ENCODE measurements at regions not wholly inside any gene's neighbourhood (a gene's known extent, or its start where the extent isn't known, plus 50 kb on each side); places are given as distances from the start of the nearest gene placed in this dataset.

DNA sequence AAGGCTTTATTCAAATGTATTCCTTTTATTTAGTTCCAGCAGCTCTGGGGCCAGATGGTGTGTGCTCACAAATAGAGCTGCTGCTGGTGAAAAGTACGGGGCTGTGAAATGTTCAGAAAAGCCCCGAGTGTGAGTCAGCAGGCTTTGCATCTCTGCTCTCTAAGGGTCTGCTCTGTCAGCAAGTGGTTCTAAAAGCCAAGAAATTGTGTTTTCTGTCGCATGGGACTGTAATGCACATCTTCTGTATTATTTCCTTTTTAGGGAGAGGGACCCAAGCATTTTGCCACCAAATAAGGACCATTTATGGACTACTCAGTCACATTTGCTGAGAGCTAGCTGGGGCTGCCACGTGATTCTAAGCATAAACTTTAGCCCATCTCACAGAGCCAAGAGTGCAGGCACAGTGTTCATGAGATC is 82.9 kb upstream of the NHS start:
- no peak for TF ChIP-seq REST (IDR thresholded peaks at IDR 0.05; ENCODE audit: borderline replicate concordance)
- no peak for TF ChIP-seq EZH2 (IDR thresholded peaks at IDR 0.05; ENCODE audit: borderline replicate concordance, insufficient read depth, low read length, poor library complexity, severe bottlenecking)
- TF ChIP-seq TAF1 (IDR thresholded peaks at IDR 0.05; ENCODE audit: low read depth): no peak
- no peak for TF ChIP-seq EP300 (conservative IDR thresholded peaks at IDR 0.05; ENCODE audit: poor library complexity, severe bottlenecking)
- no peak for TF ChIP-seq SMC3 (conservative IDR thresholded peaks at IDR 0.05; ENCODE audit: poor library complexity)
- no peak for TF ChIP-seq MXI1 (conservative IDR thresholded peaks at IDR 0.05; ENCODE audit: poor library complexity, severe bottlenecking)
- TF ChIP-seq CTCF (IDR thresholded peaks at IDR 0.05; ENCODE audit: poor library complexity, severe bottlenecking): no peak
- no peak for TF ChIP-seq RAD21 (conservative IDR thresholded peaks at IDR 0.05)
- TF ChIP-seq POLR2AphosphoS5 (IDR thresholded peaks at IDR 0.05): no peak
- Histone ChIP-seq H4K20me1 (ENCODE audit: insufficient read depth) (no peaks in the 10 kb centered on the region), H3K36me3 (ENCODE audit: insufficient read depth, low read length) (no peaks in the 10 kb centered on the region), H2AFZ (ENCODE audit: low read depth, low read length) (no peak overlapping the region), H3K4me3 (ENCODE audit: low read length) (no peak overlapping the region), H3K9me2 (ENCODE audit: insufficient read depth, low read length) (no peaks in the 10 kb centered on the region), H3K79me2 (replicated peaks; ENCODE audit: insufficient read depth, low read length) (no peaks in the 10 kb centered on the region), H3K27ac (ENCODE audit: low read length) (no peak overlapping the region), H3F3A (ENCODE audit: insufficient read depth, low read length, poor library complexity, severe bottlenecking) (no peaks in the 10 kb centered on the region), H3K9ac (ENCODE audit: low read length) (no peak overlapping the region), H3K27me3 (ENCODE audit: insufficient read depth, low read depth, low read length) (no peaks in the 10 kb centered on the region), H3K9me3 (ENCODE audit: low read length) (no peaks in the 10 kb centered on the region), H3K4me2 (ENCODE audit: low read length) (no peak overlapping the region)

- no peak overlapping the region for H2AFZ ChIP-seq (ENCODE audit: low read depth, low read length)
- H3K27me3 ChIP-seq (ENCODE audit: insufficient read depth, low read depth, low read length): no peaks in the 10 kb centered on the region
- no peak overlapping the region for H3K27ac ChIP-seq (ENCODE audit: low read length)
- H4K20me1 ChIP-seq (ENCODE audit: insufficient read depth): no peaks in the 10 kb centered on the region
- H3K9me2 ChIP-seq (ENCODE audit: insufficient read depth, low read length): no peaks in the 10 kb centered on the region
- H3K36me3 ChIP-seq (ENCODE audit: insufficient read depth, low read length): no peaks in the 10 kb centered on the region
- H3K4me3 ChIP-seq (ENCODE audit: low read length): no peak overlapping the region
- no peak overlapping the region for H3K4me2 ChIP-seq (ENCODE audit: low read length)
- no peaks in the 10 kb centered on the region for H3K9me3 ChIP-seq (ENCODE audit: low read length)
- H3K79me2 ChIP-seq (replicated peaks; ENCODE audit: insufficient read depth, low read length): no peaks in the 10 kb centered on the region
- H3F3A ChIP-seq (ENCODE audit: insufficient read depth, low read length, poor library complexity, severe bottlenecking): no peaks in the 10 kb centered on the region
- TF ChIP-seq TAF1 (IDR thresholded peaks at IDR 0.05; ENCODE audit: low read depth) (no peak), CTCF (IDR thresholded peaks at IDR 0.05; ENCODE audit: poor library complexity, severe bottlenecking) (no peak), REST (IDR thresholded peaks at IDR 0.05; ENCODE audit: borderline replicate concordance) (no peak), RAD21 (conservative IDR thresholded peaks at IDR 0.05) (no peak), EZH2 (IDR thresholded peaks at IDR 0.05; ENCODE audit: borderline replicate concordance, insufficient read depth, low read length, poor library complexity, severe bottlenecking) (no peak), MXI1 (conservative IDR thresholded peaks at IDR 0.05; ENCODE audit: poor library complexity, severe bottlenecking) (no peak), POLR2AphosphoS5 (IDR thresholded peaks at IDR 0.05) (no peak), SMC3 (conservative IDR thresholded peaks at IDR 0.05; ENCODE audit: poor library complexity) (no peak), EP300 (conservative IDR thresholded peaks at IDR 0.05; ENCODE audit: poor library complexity, severe bottlenecking) (no peak)
- H3K9ac ChIP-seq (ENCODE audit: low read length): no peak overlapping the region
These were observed 80.4 kb upstream of the NHS start for GRCh38 chrX:17294561-17294960.

All from neural cell (in vitro differentiated cells).